ENCODE measurements at regions not wholly inside any gene's neighbourhood (a gene's known extent, or its start where the extent isn't known, plus 50 kb on each side); places are given as distances from the start of the nearest gene placed in this dataset.
"Not testable (repeated sequence)": the region's sequence is repeated elsewhere in the genome, so short reads cannot be mapped to it uniquely, and the experiment has no call there.

DNA sequence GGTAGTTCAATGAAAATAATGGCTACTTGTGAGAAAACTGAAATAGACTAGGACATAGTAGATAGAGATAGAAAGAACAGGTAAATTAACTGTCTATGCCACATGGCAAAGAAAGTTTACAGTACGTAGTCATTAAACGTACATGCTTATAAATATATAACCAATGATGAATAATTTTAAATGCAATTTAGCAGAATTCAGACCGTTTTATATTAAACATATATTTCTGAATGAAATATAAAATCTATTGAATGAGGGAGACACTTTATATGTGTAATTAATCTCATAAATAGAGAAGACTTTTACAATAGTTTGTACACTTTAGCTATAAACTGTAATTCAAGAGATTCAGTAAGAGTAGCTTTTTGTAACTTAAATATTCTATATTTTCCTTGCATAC, 124.4 kb upstream of the VPREB1 start:
- H3K36me3 ChIP-seq (ENCODE audit: insufficient read depth), result no peaks in the 10 kb centered on the region
- TF ChIP-seq, protein P1, sequence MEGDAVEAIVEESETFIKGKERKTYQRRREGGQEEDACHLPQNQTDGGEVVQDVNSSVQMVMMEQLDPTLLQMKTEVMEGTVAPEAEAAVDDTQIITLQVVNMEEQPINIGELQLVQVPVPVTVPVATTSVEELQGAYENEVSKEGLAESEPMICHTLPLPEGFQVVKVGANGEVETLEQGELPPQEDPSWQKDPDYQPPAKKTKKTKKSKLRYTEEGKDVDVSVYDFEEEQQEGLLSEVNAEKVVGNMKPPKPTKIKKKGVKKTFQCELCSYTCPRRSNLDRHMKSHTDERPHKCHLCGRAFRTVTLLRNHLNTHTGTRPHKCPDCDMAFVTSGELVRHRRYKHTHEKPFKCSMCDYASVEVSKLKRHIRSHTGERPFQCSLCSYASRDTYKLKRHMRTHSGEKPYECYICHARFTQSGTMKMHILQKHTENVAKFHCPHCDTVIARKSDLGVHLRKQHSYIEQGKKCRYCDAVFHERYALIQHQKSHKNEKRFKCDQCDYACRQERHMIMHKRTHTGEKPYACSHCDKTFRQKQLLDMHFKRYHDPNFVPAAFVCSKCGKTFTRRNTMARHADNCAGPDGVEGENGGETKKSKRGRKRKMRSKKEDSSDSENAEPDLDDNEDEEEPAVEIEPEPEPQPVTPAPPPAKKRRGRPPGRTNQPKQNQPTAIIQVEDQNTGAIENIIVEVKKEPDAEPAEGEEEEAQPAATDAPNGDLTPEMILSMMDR (conservative IDR thresholded peaks at IDR 0.05; ENCODE audit: low read depth, low read length), result no peak
- H2AFZ ChIP-seq (ENCODE audit: low read depth), result no peak overlapping the region
- no peaks in the 10 kb centered on the region for H3K4me1 ChIP-seq (ENCODE audit: low read depth, poor library complexity, severe bottlenecking)
- no peaks in the 10 kb centered on the region for H3K79me2 ChIP-seq (ENCODE audit: insufficient read depth, low read depth)
- H3K4me3 ChIP-seq (IDR thresholded peaks at IDR 0.05; ENCODE audit: insufficient read depth, low read depth, low read length), result no peak overlapping the region
- H3K4me2 ChIP-seq, result no peak overlapping the region
- H3K27ac ChIP-seq, result no peak overlapping the region
- H3K9ac ChIP-seq, result no peak overlapping the region
- no peaks in the 10 kb centered on the region for H4K20me1 ChIP-seq (ENCODE audit: insufficient read depth)
- no peaks in the 10 kb centered on the region for H3K27me3 ChIP-seq (ENCODE audit: insufficient read depth, low read depth)

DNA sequence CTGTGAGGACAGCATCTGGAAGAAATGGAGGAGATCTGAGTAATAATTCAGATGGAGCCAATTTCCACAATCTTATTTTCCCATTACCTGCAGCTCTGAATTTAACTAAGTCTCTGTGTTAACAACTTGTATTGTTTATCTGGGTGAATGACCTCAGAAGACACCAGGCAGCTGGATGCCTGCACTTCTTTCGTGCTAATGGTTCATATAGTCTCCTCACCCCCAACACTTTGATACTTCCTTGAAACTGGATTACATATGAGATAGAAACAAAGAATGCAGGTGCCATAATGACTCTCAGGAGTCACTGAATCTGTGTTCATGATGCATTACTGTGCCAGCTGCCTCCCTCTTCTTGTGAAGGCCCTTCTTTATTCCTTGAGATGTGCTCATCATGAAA, 125.6 kb upstream of the VPREB1 start:
- Histone ChIP-seq H4K20me1 (ENCODE audit: insufficient read depth) (no peaks in the 10 kb centered on the region), H3K4me3 (IDR thresholded peaks at IDR 0.05; ENCODE audit: insufficient read depth, low read depth, low read length) (no peak overlapping the region), H3K36me3 (ENCODE audit: insufficient read depth) (no peaks in the 10 kb centered on the region), H2AFZ (ENCODE audit: low read depth) (no peak overlapping the region), H3K4me1 (ENCODE audit: low read depth, poor library complexity, severe bottlenecking) (no peaks in the 10 kb centered on the region), H3K27me3 (ENCODE audit: insufficient read depth, low read depth) (no peaks in the 10 kb centered on the region), H3K4me2 (no peak overlapping the region), H3K9ac (no peak overlapping the region), H3K79me2 (ENCODE audit: insufficient read depth, low read depth) (no peaks in the 10 kb centered on the region), H3K27ac (no peak overlapping the region)
- TF ChIP-seq, protein P1 (conservative IDR thresholded peaks at IDR 0.05; ENCODE audit: low read depth, low read length), result no peak

- H3K79me2 ChIP-seq (ENCODE audit: insufficient read depth, low read depth); H3K4me2 ChIP-seq; H3K27me3 ChIP-seq (ENCODE audit: insufficient read depth, low read depth); H3K4me1 ChIP-seq (ENCODE audit: low read depth, poor library complexity, severe bottlenecking); H3K9ac ChIP-seq; H2AFZ ChIP-seq (ENCODE audit: low read depth); H3K4me3 ChIP-seq (IDR thresholded peaks at IDR 0.05; ENCODE audit: insufficient read depth, low read depth, low read length); H4K20me1 ChIP-seq (ENCODE audit: insufficient read depth); H3K36me3 ChIP-seq (ENCODE audit: insufficient read depth); H3K27ac ChIP-seq: not testable (repeated sequence)
These were observed 126.6 kb upstream of the VPREB1 start for GRCh38 chr22:22117864-22118544.

DNA sequence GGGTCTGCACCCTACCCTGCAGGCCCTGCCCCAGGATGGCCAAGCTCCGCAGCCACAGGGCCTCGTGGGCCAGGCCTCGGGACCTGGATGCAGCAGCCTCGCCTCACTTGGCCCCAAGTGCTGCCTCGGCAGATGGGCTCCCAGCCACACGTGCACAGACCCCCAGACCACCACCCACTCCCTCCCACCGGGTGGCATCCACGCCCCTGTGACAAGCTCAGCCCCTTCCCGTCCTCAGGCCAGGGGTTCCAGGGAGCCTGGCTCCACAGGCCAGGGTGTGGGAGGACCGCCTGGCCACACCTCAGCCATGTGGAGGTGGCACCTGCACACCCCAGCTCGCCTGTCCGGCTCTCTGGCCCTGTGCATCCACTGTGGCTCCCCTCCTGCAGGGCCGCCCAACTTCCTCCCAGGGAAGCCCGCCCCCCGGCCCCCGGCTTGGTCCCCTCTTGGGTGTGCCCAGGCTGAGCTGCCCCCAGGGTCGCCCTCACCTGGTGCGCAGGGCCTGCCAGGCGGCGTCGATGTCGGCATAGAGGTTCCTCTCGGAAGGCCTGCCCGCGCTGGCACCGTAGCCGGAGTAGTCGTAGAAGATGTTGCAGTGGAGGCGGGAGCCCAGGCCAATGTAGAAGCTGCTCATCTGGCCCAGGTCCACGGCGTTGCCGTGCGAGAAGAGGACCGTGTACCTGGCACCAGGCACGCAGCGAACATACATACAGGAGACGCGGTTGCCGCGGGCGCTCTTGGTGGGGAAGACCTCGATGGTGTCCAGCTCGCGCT, 127.4 kb upstream of the VPREB1 start:
- H3K27ac ChIP-seq; H3K9ac ChIP-seq; H3K27me3 ChIP-seq (ENCODE audit: insufficient read depth, low read depth); H3K4me2 ChIP-seq; H2AFZ ChIP-seq (ENCODE audit: low read depth); H3K36me3 ChIP-seq (ENCODE audit: insufficient read depth); H3K4me3 ChIP-seq (IDR thresholded peaks at IDR 0.05; ENCODE audit: insufficient read depth, low read depth, low read length); H4K20me1 ChIP-seq (ENCODE audit: insufficient read depth); H3K4me1 ChIP-seq (ENCODE audit: low read depth, poor library complexity, severe bottlenecking); H3K79me2 ChIP-seq (ENCODE audit: insufficient read depth, low read depth): not testable (repeated sequence)

DNA sequence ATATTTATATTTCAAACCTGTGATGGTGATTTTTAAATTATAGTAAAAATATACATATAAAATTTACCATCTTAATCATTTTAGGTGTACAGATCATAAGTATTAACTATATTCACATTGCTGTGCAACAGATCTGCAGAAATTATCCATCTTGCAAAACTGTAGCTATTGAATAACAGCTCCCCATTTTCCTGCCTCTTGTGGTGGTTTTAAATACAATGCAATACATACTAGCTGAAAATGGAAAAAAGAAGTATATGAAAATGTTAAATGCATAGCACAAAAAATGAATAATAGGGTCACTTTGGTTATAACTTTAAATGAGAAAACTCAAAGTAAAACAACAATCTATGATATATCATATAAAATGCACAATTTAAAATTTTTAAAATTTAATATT, 130.9 kb upstream of the VPREB1 start:
- Histone ChIP-seq H3K79me2 (ENCODE audit: insufficient read depth, low read depth) (no peaks in the 10 kb centered on the region), H3K4me1 (ENCODE audit: low read depth, poor library complexity, severe bottlenecking) (no peaks in the 10 kb centered on the region), H3K9ac (no peak overlapping the region), H3K4me3 (IDR thresholded peaks at IDR 0.05; ENCODE audit: insufficient read depth, low read depth, low read length) (no peak overlapping the region), H4K20me1 (ENCODE audit: insufficient read depth) (no peaks in the 10 kb centered on the region), H2AFZ (ENCODE audit: low read depth) (no peak overlapping the region), H3K4me2 (no peak overlapping the region), H3K27me3 (ENCODE audit: insufficient read depth, low read depth) (no peaks in the 10 kb centered on the region), H3K36me3 (ENCODE audit: insufficient read depth) (no peaks in the 10 kb centered on the region), H3K27ac (no peak overlapping the region)
- TF ChIP-seq, protein P1 (conservative IDR thresholded peaks at IDR 0.05; ENCODE audit: low read depth, low read length), result no peak
